ENCODE measurements at regions not wholly inside any gene's neighbourhood (a gene's known extent, or its start where the extent isn't known, plus 50 kb on each side); places are given as distances from the start of the nearest gene placed in this dataset.
"Not testable (repeated sequence)": the region's sequence is repeated elsewhere in the genome, so short reads cannot be mapped to it uniquely, and the experiment has no call there.

DNA sequence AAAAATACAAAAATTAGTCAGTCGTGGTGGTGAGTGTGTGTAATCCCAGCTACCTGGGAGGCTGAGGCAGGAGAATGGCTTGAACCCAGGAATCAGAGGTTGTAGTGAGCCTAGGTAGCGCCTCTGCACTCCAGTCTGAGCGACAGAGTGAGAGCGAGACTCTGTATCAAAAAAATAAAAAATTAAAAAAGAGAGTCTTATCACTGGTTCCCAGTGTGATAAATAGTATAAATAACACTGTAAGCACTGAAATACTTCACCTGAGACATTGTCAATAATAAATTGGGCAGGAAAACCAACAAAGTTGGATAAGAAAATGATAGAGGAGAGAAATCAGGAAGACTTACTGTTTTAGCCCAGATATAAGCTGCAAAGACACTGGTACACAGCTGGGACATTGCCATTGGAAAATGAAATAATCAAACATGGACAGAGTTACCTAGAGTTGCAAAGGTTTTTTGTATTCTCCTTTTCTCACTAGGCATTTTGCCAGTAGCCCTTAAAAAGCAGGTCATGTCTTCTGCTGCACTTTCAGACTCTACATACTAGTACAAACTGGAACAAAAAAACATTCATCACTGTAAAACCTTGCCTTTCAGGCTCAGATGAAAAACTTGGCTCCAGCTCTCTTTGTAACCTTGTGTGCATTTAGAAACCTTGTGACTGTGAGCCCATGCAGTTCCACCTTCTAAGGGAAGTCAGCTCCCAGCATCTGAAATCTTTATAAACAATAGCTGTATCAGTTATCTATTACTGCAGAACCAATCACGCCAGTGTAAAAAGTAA, 55.0 kb upstream of the PPP1R2C start:
- DNase-seq (ENCODE audit: low read depth in 2 of 2) = no peak

DNA sequence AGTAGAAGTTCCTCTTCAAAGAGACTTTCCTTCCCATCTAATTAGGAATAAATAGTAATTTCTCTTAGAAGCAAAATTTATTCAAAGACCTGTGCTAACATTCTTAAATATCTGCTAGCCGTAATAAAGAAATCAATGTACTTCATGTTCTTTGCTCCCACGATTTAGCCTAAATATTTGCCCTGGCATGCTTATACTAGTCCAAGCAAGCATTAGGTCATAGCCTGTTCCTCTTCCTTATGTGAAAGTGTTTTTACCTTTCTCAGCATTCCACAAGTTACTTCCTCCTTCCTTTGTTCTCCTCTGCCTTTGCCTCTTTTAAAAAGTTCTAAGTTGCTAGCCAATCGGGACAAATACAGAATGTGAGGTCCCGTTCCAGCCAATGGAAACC, 55.6 kb upstream of the PPP1R2C start:
- DNase-seq (ENCODE audit: low read depth in 2 of 2) = not testable (repeated sequence)

GRCh38 chrX:42837101-42837726, 59.3 kb upstream of the PPP1R2C start:
- DNase-seq (ENCODE audit: low read depth in 2 of 2) = no peak

DNA sequence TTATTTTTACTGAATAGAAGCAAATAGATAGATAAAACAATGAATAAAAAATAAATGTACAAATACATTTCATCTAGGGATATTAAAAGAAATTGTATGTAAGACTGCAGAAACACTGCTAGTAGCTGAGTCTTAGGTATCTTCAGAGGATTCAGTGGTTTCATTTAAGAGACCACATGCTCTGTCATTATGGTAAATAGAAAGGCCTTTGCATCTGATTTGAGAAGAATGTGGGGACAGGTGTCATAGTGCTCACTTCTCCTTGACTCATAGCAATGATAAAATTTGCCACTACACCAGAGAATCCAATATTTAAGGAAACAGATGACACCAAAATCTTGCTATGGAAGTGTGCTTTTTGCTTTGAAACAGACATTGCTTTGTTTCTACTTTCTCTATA, 59.8 kb upstream of the PPP1R2C start:
- no peak for DNase-seq (ENCODE audit: low read depth in 2 of 2)

DNA sequence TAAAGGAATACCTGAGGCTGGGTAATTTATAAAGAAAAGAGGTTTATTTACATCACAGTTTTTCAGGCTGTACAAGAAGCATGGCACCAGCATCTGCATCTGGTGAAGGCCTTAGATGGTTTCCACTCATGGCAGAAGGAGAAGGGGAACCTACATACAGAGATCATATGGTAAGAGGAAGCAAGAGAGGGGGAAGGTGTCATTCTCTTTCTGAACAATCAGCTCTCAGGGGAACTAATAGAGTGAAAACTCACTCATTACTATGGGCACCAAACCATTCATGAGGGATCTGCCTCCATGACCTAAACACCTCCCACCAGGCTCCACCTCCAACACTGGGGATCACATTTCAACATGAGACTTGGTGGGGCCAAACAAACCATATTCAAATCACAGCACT, 61.7 kb upstream of the PPP1R2C start:
- no peak for DNase-seq (ENCODE audit: low read depth in 2 of 2)

- DNase-seq (ENCODE audit: low read depth in 2 of 2) = no peak
Measured at GRCh38 chrX:42846741-42847140, 68.8 kb upstream of the PPP1R2C start.

GRCh38 chrX:42855259-42855658, 77.3 kb upstream of the PPP1R2C start:
- no peak for DNase-seq (ENCODE audit: low read depth in 2 of 2)

DNA sequence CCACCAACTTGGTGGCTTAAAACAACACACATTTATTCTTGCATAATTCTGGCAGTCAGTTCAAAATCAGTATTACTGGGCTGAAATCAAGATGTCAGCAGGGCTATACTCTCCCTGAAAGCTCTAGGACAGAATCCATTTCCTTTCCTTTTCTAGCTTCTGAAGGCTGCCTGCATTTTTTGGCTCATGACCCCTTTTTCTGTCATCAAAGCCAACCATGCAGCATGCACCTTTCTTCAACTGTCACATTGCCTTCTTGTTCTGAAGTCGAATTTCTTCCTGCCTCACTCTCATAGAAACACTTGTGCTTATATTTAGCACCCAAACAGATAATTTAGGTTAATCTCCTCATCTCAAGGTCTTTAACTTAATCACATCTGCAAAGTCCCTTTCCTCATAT, 79.8 kb upstream of the PPP1R2C start:
- DNase-seq (ENCODE audit: low read depth in 2 of 2) = no peak

DNA sequence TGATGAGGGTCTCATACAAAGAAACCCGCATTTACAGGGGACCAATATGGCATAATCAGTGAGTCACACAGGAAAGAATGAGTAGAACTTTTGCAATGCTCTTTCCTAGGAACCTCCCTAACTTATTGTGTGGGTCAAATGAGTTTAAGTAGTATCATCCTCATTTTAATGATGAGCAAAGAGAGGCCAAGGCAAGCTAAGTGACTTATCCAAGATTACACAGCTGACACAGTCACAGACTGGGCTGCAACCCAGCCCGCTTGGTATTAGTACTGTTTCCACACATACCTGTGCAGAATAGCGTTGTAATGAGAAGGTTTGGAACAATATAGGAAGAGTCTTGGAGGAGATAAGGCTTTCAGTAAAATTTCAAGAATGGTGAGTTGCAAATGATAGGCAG, 91.0 kb upstream of the PPP1R2C start:
- no peak for DNase-seq (ENCODE audit: low read depth in 2 of 2)

DNA sequence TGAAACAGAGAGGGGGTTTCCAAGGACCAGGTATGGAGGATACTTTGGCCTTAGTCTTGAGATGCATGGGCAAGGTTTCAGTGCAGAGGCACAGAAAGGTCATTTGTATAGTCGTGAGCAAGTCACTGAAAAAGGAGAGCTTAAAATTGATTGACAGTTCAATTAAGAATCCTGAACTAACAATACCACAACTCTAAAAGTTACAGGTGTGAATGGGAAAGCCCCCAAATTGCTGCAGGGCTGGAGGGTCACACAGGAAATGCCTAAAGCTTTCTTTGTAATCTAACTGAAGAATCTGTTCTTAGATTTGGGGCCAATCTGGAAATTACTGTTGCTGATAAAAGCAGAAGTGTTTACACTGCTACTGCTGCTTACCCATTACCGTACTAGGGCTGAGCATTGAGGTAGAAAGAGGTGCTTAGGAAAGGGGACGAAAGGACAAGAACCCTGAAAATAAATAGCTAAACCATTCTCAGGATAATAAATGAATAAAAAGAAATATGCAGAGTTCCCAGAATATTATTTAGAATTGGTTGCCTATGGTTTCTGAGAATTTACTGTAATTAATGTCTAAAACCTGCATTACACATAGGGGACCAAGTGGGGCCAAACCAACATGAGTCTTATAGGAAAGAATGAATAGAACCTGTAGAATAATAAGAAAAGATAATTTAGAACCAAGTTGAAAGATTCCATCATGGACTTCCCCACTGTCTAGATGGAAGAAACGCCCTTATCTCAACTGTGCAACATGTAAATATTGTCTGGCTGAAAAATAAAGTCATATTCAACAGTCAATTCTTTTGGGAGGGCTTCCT, 91.9 kb upstream of the PPP1R2C start:
- DNase-seq (ENCODE audit: low read depth in 2 of 2) = no peak

DNA sequence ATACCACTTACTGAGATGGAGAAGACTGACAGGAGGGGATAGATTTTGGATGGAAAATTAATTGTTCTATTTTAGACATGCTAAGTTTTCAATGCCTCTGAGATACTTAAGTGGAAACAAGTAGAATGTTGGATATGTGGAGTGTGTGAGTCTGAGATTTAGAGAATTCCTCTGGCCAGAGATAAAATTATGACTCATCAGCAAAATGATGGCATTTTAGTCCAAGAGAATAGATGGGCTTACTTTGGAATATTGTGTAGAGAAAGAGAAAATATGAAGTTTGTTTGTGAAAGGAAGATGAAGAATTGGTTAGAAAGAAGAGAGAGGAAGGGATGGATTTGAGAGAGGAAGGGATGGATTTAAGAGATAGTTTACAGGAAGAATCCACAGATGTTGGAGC, 108.6 kb upstream of the PPP1R2C start:
- DNase-seq (ENCODE audit: low read depth in 2 of 2) = no peak

DNA sequence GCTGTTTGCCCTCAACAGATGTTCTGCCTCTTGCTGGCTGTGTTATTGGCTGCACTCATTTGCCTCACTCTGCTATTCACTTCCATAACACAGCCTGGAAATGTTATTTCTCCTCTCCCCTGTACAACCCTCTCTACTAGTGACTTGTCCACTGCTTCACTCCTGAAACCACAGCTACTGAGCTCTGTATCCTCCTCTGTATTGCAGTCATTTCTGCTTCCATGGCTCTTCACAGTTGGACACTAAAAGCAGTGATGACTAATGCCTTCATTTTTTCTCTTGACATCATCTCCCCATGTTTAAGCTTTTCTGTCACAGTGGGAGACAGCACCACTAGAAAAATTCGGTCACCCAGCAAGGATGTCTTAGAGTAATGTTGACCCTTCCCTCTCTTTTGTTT, 123.0 kb upstream of the PPP1R2C start:
- DNase-seq (ENCODE audit: low read depth in 2 of 2) = no peak

GRCh38 chrX:42902513-42902912, 124.5 kb upstream of the PPP1R2C start:
- no peak for DNase-seq (ENCODE audit: low read depth in 2 of 2)

GRCh38 chrX:42920752-42921151, 142.8 kb upstream of the PPP1R2C start:
- DNase-seq (ENCODE audit: low read depth in 2 of 2) = no peak

DNA sequence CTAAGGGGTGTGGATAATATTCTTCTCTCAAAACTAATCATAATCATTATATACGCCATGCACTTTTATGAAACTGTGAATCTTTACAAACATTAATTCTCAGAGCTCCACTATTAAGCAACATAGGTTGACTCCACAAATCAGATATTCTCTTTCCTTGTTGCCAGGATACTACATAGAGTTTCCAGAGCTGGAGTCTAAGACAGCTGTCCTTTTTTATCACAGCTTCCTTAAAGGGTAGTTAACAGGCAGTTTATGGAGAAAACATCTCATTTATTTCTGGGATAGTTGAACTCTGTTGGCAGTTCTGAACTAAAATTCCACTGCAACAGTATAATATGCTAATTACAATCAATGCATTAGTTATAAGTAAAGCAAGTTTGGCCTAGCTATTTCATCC, 152.1 kb upstream of the PPP1R2C start:
- no peak for DNase-seq (ENCODE audit: low read depth in 2 of 2)

DNA sequence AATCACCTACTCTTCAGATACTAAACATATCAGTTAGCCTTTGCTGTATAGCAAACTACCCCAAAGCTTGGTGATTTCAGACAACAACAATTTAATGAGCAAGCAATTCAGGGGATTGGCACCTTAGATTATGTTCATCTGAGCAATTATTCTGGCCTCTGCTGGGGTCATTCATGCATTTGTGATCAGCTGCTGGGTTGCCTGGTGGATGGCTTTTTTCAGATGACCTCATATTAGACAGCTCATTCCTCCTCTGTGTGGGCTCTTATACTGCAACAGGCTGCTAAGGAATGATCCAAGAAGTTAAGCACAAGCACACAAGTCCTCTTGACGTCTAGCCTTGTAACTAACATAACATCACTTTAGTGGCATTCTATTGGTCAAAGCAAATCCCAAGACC, 153.0 kb upstream of the PPP1R2C start:
- DNase-seq (ENCODE audit: low read depth in 2 of 2) = no peak

DNA sequence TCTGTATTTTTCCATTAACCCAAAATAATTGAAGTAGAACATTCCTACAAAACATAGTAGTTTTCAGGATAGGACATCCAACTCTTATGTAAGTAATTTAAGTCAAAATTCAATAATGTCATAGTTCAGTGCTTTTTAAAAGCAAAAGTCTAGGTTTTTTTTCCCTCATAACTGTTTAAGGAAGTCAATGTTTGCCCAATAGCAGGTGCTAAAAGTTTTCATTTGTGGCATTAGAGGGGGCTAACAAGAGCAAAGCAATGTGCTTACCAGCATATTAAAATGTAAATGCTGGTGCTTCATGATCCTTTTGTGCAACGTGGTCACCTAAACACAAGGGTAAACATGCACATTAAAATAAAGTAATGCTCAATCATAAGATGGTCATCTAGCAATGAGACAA, 155.2 kb upstream of the PPP1R2C start:
- no peak for DNase-seq (ENCODE audit: low read depth in 2 of 2)

- no peak for DNase-seq (ENCODE audit: low read depth in 2 of 2)
Measured at GRCh38 chrX:42934020-42934726, 156.2 kb upstream of the PPP1R2C start.

DNA sequence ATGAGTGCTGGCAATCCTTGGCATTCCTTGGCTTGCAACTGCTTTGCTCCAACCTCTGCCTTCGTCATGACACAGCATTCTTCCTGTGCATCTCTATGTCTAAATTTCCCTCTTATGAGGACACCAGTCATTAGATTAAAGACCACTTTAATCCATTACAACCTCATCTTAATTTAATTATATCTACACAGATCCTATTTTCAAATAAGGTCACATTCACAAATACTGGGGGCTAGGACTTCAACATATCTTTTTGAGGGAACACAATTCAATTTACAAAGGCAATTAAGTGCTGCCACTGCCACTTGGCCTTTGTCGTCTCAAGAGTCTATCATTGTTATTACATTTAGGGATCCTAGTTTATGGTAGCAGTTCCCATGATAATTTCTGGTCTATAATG, 163.7 kb upstream of the PPP1R2C start:
- no peak for DNase-seq (ENCODE audit: low read depth in 2 of 2)

DNA sequence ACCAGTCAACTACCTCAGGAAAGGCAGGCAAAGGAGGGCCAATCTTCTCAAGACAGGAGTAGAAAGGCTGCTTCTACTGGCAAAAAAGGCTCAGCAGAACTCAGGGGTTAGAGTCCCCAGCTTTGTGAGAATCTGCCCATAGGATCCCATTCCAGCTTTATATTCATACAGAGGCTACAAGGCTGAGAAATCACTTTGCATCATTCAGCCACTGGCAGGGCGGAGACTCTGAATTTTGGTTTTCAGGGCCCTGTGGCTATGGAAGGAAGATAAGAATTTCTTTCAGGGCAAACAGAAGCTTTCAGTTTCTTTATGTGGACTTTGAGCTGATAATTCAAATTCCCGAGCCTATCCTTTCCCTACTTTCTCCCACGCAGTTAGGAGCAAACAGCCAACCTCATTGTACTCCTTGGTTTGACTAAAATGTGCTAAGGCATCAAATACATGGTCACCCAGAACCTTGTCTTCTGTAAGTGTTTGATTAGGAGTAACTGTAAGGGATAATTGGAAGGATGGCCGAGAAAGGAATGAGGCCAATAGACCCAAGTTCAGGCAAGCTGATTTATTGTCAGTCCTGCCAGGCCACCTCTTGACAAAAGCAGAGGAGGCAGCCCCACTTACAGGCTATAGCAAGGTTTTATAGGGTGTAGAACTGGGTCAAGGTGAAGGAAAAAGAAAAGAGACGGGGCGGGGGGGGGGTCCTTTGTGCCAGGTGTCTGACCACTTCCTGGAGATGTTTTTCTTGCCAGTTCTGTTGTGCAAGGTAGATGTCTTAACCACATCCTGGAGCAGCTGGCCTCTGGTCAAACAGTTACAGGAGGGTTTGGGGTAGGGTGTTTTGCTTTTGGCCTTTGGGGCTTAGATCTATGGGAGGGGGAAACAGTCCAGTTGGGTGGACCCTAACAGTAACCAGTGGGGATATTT, 165.3 kb upstream of the PPP1R2C start:
- DNase-seq (ENCODE audit: low read depth in 2 of 2) = no peak

- no peak for DNase-seq (ENCODE audit: low read depth in 2 of 2)
Measured at GRCh38 chrX:42944381-42944998, 166.5 kb upstream of the PPP1R2C start.
